GM12873 (cell line): ENCODE measurements at regions not wholly inside any gene's neighbourhood (a gene's known extent, or its start where the extent isn't known, plus 50 kb on each side); places are given as distances from the start of the nearest gene placed in this dataset.

Experiments
- CTCF ChIP-seq: IDR thresholded peaks from 2 replicates; pipeline ENCODE4 v1.5.1; 2012; ENCODE audit warnings: low read depth, mild to moderate bottlenecking, moderate library complexity, low read length, control low read depth; ENCODE audit not compliant: insufficient read depth; ENCODE audit errors: missing control alignments

GRCh38 chr1:217224201-217224600 is 406.7 kb downstream of the GPATCH2 start:
- TF ChIP-seq CTCF: no peak

GRCh38 chr1:217214551-217214950 is 416.3 kb downstream of the GPATCH2 start:
- no peak for TF ChIP-seq CTCF

GRCh38 chr1:217211486-217211885 is 419.4 kb downstream of the GPATCH2 start:
- TF ChIP-seq CTCF: no peak

- TF ChIP-seq CTCF: no peak
These were observed 425.3 kb downstream of the GPATCH2 start for GRCh38 chr1:217205578-217205977.

- no peak for TF ChIP-seq CTCF
These were observed 434.3 kb downstream of the GPATCH2 start for GRCh38 chr1:217196616-217197015.

GRCh38 chr1:217193151-217193550 is 437.7 kb downstream of the GPATCH2 start:
- TF ChIP-seq CTCF: no peak

- no peak for TF ChIP-seq CTCF
These were observed 439.4 kb downstream of the GPATCH2 start for GRCh38 chr1:217191441-217191840.

- TF ChIP-seq CTCF: no peak
These were observed 440.5 kb downstream of the GPATCH2 start for GRCh38 chr1:217190359-217190758.
